HEK293 (cell line): ENCODE measurements at regions not wholly inside any gene's neighbourhood (a gene's known extent, or its start where the extent isn't known, plus 50 kb on each side); places are given as distances from the start of the nearest gene placed in this dataset.

Experiments used
- CTCF ChIA-PET: fragments of 350-600 bp; formaldehyde crosslinking; extraction: SDS; loops from one replicate; lab custom pipeline; 2021; ENCODE audit warnings: antibody characterized with exemption; lab: Yijun Ruan, JAX
- POLR2A ChIA-PET: fragments of 300-600 bp; formaldehyde crosslinking; extraction: SDS; loops from one replicate; lab custom pipeline; 2020; ENCODE audit warnings: antibody characterized with exemption, inconsistent platforms; lab: Yijun Ruan, JAX
- H3K27ac ChIP-seq: fragments of 200-500 bp; sonication (Bioruptor generic); 2 replicates; pipeline ENCODE4 v1.5.1; 2014; ENCODE audit warnings: low read depth, low read length, control low read depth, inconsistent platforms; ENCODE audit errors: extremely low read depth
- H3K36me3 ChIP-seq, 2 experiments: fragments of 200-500 bp in 1 of 2; sonication (Bioruptor generic) in 1 of 2; 1 replicate in 1 of 2; 2 replicates in 1 of 2; pipeline ENCODE4 v1.5.1; 2014 to 2017; ENCODE audit warnings: inconsistent platforms in 2 of 2, low read length in 2 of 2; ENCODE audit not compliant: control insufficient read depth in 2 of 2, insufficient read depth in 1 of 2
- H3K4me1 ChIP-seq: fragments of 200-500 bp; sonication (Bioruptor generic); 2 replicates; pipeline ENCODE4 v1.5.1; 2014; ENCODE audit warnings: mild to moderate bottlenecking, low read length, inconsistent platforms; ENCODE audit not compliant: control insufficient read depth, insufficient read depth
- H3K4me3 ChIP-seq: 2 replicates; pipeline ENCODE4 v1.5.1; 2011; ENCODE audit warnings: low read depth, mild to moderate bottlenecking, control low read depth, low read length, moderate library complexity
- H3K9me3 ChIP-seq: fragments of 200-500 bp; sonication (Bioruptor generic); 2 replicates; pipeline ENCODE4 v1.5.1; 2014; ENCODE audit warnings: low read depth, low read length, inconsistent platforms; ENCODE audit not compliant: control insufficient read depth, insufficient read depth
- BCL11B ChIP-seq: fragments of 450-650 bp; formaldehyde crosslinking; IDR thresholded peaks from 2 replicates; pipeline ENCODE4 v1.5.1; 2016; ENCODE audit warnings: low read depth, missing biosample characterization, missing genetic modification characterization
- GLI4 ChIP-seq: fragments of 450-650 bp; formaldehyde crosslinking; IDR thresholded peaks from 2 replicates; pipeline ENCODE4 v1.5.1; 2016; ENCODE audit warnings: missing biosample characterization, missing genetic modification characterization
- HOXA7 ChIP-seq: sonication (generic); formaldehyde crosslinking; IDR thresholded peaks from 2 replicates; pipeline ENCODE4 v1.8.1; 2022; ENCODE audit warnings: missing genetic modification reagents, borderline replicate concordance
- HOXD13 ChIP-seq: sonication (generic); formaldehyde crosslinking; IDR thresholded peaks from 2 replicates; pipeline ENCODE4 v1.8.0; 2022; ENCODE audit warnings: missing genetic modification reagents, borderline replicate concordance
- MEIS1 ChIP-seq: sonication (generic); formaldehyde crosslinking; IDR thresholded peaks from 2 replicates; pipeline ENCODE4 v1.8.1; 2022; ENCODE audit warnings: missing genetic modification reagents, mild to moderate bottlenecking, borderline replicate concordance
- SALL2 ChIP-seq: fragments of 450-650 bp; formaldehyde crosslinking; IDR thresholded peaks from 2 replicates; pipeline ENCODE4 v1.5.0; 2017; ENCODE audit warnings: missing biosample characterization, mild to moderate bottlenecking, missing genetic modification characterization, borderline replicate concordance
- SP3 ChIP-seq: fragments of 450-650 bp; formaldehyde crosslinking; IDR thresholded peaks from 2 replicates; pipeline ENCODE4 v1.5.1; 2016; ENCODE audit warnings: missing biosample characterization, missing genetic modification characterization
- ZBTB1 ChIP-seq: fragments of 450-650 bp; formaldehyde crosslinking; IDR thresholded peaks from 2 replicates; pipeline ENCODE4 v1.5.1; 2016; ENCODE audit warnings: missing biosample characterization, missing genetic modification characterization
- ZNF114 ChIP-seq: fragments of 450-650 bp; formaldehyde crosslinking; IDR thresholded peaks from 2 replicates; pipeline ENCODE4 v1.5.0; 2017; ENCODE audit warnings: missing biosample characterization, missing genetic modification characterization
- ZNF121 ChIP-seq: fragments of 450-650 bp; formaldehyde crosslinking; IDR thresholded peaks from 2 replicates; pipeline ENCODE4 v1.5.1; 2016; ENCODE audit warnings: missing biosample characterization, missing genetic modification characterization
- ZNF184 ChIP-seq: fragments of 450-650 bp; IDR thresholded peaks from 2 replicates; pipeline ENCODE4 v1.5.1; 2018; ENCODE audit warnings: missing biosample characterization, mild to moderate bottlenecking, missing genetic modification characterization
- ZNF2 ChIP-seq: fragments of 450-650 bp; formaldehyde crosslinking; IDR thresholded peaks from 2 replicates; pipeline ENCODE4 v1.5.1; 2016; ENCODE audit warnings: missing biosample characterization, missing genetic modification characterization
- ZNF239 ChIP-seq: fragments of 450-650 bp; formaldehyde crosslinking; IDR thresholded peaks from 2 replicates; pipeline ENCODE4 v1.5.1; 2016; ENCODE audit warnings: missing biosample characterization, missing genetic modification characterization
- ZNF274 ChIP-seq, 2 experiments: fragments of 200-500 bp in 1 of 2; fragments of 450-650 bp in 1 of 2; sonication (Bioruptor generic) in 1 of 2; formaldehyde crosslinking in 1 of 2; IDR thresholded peaks; 2 replicates each; pipeline versions ENCODE4 v1.5.1 to v1.6.1; 2014 to 2016; ENCODE audit warnings: borderline replicate concordance in 1 of 2, inconsistent platforms in 1 of 2, low read length in 1 of 2, missing biosample characterization in 1 of 2, missing genetic modification characterization in 1 of 2
- ZNF37A ChIP-seq: fragments of 450-650 bp; IDR thresholded peaks from 2 replicates; pipeline ENCODE4 v1.5.1; 2018; ENCODE audit warnings: missing biosample characterization, missing genetic modification characterization
- ZNF510 ChIP-seq: fragments of 450-650 bp; formaldehyde crosslinking; IDR thresholded peaks from 2 replicates; pipeline ENCODE4 v1.5.1; 2018; ENCODE audit warnings: mild to moderate bottlenecking, missing genetic modification characterization, missing biosample characterization; ENCODE audit not compliant: insufficient replicate concordance
- ZNF514 ChIP-seq: fragments of 450-650 bp; formaldehyde crosslinking; IDR thresholded peaks from 2 replicates; pipeline ENCODE4 v1.5.1; 2016; ENCODE audit warnings: missing biosample characterization, missing genetic modification characterization
- ZNF548 ChIP-seq: fragments of 450-650 bp; formaldehyde crosslinking; IDR thresholded peaks from 2 replicates; pipeline ENCODE4 v1.5.1; 2016; ENCODE audit warnings: missing biosample characterization, missing genetic modification characterization
- ZNF561 ChIP-seq: fragments of 450-650 bp; IDR thresholded peaks from 2 replicates; pipeline ENCODE4 v1.5.1; 2018; ENCODE audit warnings: missing biosample characterization, missing genetic modification characterization, borderline replicate concordance
- ZNF600 ChIP-seq: fragments of 450-650 bp; formaldehyde crosslinking; IDR thresholded peaks from 2 replicates; pipeline ENCODE4 v1.5.1; 2016; ENCODE audit warnings: missing biosample characterization, missing genetic modification characterization
- ZNF623 ChIP-seq: fragments of 450-650 bp; formaldehyde crosslinking; IDR thresholded peaks from 2 replicates; pipeline ENCODE4 v1.5.1; 2016; ENCODE audit warnings: missing biosample characterization, missing genetic modification characterization
- ZNF664 ChIP-seq: fragments of 450-650 bp; formaldehyde crosslinking; IDR thresholded peaks from 2 replicates; pipeline ENCODE4 v1.5.1; 2016; ENCODE audit warnings: missing biosample characterization, missing genetic modification characterization
- ZNF677 ChIP-seq: fragments of 450-650 bp; IDR thresholded peaks from 2 replicates; pipeline ENCODE4 v1.5.0; 2018; ENCODE audit warnings: missing biosample characterization, mild to moderate bottlenecking, missing genetic modification characterization, moderate library complexity
- ZNF785 ChIP-seq: fragments of 450-650 bp; formaldehyde crosslinking; IDR thresholded peaks from 2 replicates; pipeline ENCODE4 v1.5.1; 2016; ENCODE audit warnings: missing biosample characterization, missing genetic modification characterization
- ZNF837 ChIP-seq: fragments of 450-650 bp; formaldehyde crosslinking; IDR thresholded peaks from 2 replicates; pipeline ENCODE4 v1.5.1; 2016; ENCODE audit warnings: missing biosample characterization, missing genetic modification characterization
- ZXDB ChIP-seq: fragments of 450-650 bp; formaldehyde crosslinking; IDR thresholded peaks from 2 replicates; pipeline ENCODE4 v1.5.1; 2016; ENCODE audit warnings: missing biosample characterization, missing genetic modification characterization
- TF ChIP-seq, protein P1 (sequence below): fragments of 450-650 bp; formaldehyde crosslinking; IDR thresholded peaks from 2 replicates; pipeline ENCODE4 v1.5.1; 2016; ENCODE audit warnings: missing biosample characterization, missing genetic modification characterization
- TF ChIP-seq, protein P2 (sequence below): fragments of 450-650 bp; formaldehyde crosslinking; IDR thresholded peaks from 2 replicates; pipeline ENCODE4 v1.5.1; 2016; ENCODE audit warnings: missing biosample characterization, missing genetic modification characterization
- TF ChIP-seq, protein P3 (sequence below): fragments of 450-650 bp; formaldehyde crosslinking; IDR thresholded peaks from 2 replicates; pipeline ENCODE4 v1.5.1; 2016; ENCODE audit warnings: missing biosample characterization, missing genetic modification characterization

DNA sequence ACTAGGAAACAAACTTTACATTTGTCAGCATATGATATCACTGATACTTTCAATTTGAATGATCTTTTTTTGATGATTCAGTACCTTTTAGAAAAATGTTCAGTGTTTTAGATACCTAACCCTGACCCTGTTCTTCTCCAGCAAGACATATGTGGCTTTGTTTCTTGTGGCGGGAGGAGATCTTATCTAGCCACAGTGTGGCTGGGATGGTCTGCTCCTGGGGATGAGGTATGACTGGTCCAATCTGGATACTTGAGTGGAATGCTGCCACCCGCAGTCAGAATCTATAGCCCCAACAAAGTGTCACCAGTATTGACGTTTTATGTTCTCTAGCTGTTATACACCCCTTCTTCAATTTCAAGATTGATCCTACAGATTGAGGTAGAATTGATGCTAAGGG is 439.0 kb upstream of the GOLIM4 start (continued):
- TF ChIP-seq ZNF785 (tag by site-specific recombination) (no peak), ZNF623 (tag by site-specific recombination) (no peak), ZNF664 (tag by site-specific recombination) (no peak), MEIS1 (CRISPR knock-in tag) (no peak), ZNF561 (tag by site-specific recombination) (no peak), ZBTB1 (no peak)

DNA sequence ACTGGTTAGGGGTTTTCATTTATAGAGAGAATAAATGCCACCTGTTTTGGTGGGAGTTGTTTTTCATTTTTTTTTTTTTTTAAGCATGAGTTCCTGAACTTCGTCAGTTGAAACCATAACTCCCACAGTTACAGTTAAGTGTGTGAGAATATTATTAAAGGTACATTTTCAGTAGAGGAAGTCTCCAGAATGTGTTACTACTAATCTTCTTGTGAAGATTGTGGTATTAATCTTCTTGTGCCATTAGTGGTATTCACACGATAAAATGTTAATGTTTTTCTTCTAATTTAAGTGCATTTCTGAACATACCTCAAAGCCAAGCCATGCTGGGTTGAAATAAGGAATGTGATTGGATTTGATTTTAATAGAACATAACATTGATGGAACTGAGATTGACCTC is 437.9 kb upstream of the GOLIM4 start:
- no peak overlapping the region for H3K27ac ChIP-seq
- TF ChIP-seq ZNF239 (tag by site-specific recombination) (no peak), HOXD13 (no peak), BCL11B (tag by site-specific recombination) (no peak), ZNF114 (tag by site-specific recombination) (no peak), HOXA7 (CRISPR knock-in tag) (no peak), ZNF510 (tag by site-specific recombination) (no peak), ZNF121 (tag by site-specific recombination) (no peak), ZNF2 (tag by site-specific recombination) (no peak), ZNF184 (tag by site-specific recombination) (no peak), ZBTB1 (no peak), SP3 (tag by site-specific recombination) (no peak)
- TF ChIP-seq, protein P1, sequence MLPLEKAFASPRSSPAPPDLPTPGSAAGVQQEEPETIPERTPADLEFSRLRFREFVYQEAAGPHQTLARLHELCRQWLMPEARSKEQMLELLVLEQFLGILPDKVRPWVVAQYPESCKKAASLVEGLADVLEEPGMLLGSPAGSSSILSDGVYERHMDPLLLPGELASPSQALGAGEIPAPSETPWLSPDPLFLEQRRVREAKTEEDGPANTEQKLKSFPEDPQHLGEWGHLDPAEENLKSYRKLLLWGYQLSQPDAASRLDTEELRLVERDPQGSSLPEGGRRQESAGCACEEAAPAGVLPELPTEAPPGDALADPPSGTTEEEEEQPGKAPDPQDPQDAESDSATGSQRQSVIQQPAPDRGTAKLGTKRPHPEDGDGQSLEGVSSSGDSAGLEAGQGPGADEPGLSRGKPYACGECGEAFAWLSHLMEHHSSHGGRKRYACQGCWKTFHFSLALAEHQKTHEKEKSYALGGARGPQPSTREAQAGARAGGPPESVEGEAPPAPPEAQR, result no peak
- TF ChIP-seq, all 188 proteins: peak for 0
- POLR2A ChIA-PET, result no interaction called here
- Histone ChIP-seq H3K4me3 (no peak overlapping the region), H3K4me1 (no peaks in the 10 kb centered on the region), H3K36me3 (no peaks in the 10 kb centered on the region), H3K9me3 (no peaks in the 10 kb centered on the region)
- CTCF ChIA-PET, result no interaction called here

DNA sequence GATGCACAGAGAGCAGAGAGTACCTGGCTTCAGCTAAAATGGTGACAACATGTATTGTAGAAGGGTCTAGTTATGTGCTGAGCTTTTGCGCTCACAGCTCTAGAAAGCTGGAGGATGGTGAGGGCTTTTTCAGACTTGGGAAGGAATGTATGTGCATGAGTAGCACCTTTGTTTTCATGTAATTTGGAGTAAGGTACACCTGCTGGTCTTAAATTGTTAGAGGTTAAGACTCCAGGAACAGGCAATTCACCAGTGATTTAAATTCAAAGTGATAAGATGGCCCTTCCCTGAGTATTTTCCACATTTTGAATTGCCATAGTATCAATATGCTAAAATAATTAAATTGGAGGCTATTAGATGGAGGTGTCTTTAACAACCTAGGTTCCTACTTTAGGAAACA is 436.4 kb upstream of the GOLIM4 start:
- H3K4me1 ChIP-seq, result no peaks in the 10 kb centered on the region
- CTCF ChIA-PET, result no interaction called here
- no peaks in the 10 kb centered on the region for H3K9me3 ChIP-seq
- H3K4me3 ChIP-seq, result no peak overlapping the region
- POLR2A ChIA-PET, result no interaction called here
- no peak overlapping the region for H3K27ac ChIP-seq
- H3K36me3 ChIP-seq, result no peaks in the 10 kb centered on the region
- TF ChIP-seq ZNF548 (no peak), ZBTB1 (no peak), GLI4 (tag by site-specific recombination) (no peak), SALL2 (no peak), ZNF837 (no peak), ZNF677 (tag by site-specific recombination) (no peak), ZNF664 (tag by site-specific recombination) (no peak), ZNF274 (IDR thresholded peaks at IDR 0.05; ENCODE audit: low read length) (no peak), ZNF274 (tag by site-specific recombination; IDR thresholded peaks at IDR 0.05; ENCODE audit: borderline replicate concordance) (no peak), ZNF600 (no peak), ZXDB (tag by site-specific recombination) (no peak), ZNF37A (tag by site-specific recombination) (no peak), ZNF514 (tag by site-specific recombination) (no peak)
- TF ChIP-seq, protein P2, sequence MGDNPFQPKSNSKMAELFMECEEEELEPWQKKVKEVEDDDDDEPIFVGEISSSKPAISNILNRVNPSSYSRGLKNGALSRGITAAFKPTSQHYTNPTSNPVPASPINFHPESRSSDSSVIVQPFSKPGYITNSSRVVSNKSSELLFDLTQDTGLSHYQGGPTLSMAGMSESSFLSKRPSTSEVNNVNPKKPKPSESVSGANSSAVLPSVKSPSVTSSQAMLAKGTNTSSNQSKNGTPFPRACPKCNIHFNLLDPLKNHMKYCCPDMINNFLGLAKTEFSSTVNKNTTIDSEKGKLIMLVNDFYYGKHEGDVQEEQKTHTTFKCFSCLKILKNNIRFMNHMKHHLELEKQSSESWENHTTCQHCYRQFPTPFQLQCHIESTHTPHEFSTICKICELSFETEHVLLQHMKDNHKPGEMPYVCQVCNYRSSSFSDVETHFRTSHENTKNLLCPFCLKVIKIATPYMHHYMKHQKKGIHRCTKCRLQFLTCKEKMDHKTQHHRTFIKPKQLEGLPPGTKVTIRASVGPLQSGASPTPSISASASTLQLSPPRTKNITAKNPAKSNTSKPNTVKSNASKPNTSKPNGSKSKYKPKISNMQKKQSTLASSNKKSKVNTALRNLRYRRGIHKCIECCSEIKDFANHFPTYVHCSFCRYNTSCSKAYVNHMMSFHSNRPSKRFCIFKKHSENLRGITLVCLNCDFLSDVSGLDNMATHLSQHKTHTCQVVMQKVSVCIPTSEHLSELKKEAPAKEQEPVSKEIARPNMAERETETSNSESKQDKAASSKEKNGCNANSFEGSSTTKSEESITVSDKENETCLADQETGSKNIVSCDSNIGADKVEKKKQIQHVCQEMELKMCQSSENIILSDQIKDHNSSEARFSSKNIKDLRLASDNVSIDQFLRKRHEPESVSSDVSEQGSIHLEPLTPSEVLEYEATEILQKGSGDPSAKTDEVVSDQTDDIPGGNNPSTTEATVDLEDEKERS (tag by site-specific recombination), result no peak
- TF ChIP-seq, protein P3, sequence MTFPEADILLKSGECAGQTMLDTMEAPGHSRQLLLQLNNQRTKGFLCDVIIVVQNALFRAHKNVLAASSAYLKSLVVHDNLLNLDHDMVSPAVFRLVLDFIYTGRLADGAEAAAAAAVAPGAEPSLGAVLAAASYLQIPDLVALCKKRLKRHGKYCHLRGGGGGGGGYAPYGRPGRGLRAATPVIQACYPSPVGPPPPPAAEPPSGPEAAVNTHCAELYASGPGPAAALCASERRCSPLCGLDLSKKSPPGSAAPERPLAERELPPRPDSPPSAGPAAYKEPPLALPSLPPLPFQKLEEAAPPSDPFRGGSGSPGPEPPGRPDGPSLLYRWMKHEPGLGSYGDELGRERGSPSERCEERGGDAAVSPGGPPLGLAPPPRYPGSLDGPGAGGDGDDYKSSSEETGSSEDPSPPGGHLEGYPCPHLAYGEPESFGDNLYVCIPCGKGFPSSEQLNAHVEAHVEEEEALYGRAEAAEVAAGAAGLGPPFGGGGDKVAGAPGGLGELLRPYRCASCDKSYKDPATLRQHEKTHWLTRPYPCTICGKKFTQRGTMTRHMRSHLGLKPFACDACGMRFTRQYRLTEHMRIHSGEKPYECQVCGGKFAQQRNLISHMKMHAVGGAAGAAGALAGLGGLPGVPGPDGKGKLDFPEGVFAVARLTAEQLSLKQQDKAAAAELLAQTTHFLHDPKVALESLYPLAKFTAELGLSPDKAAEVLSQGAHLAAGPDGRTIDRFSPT (tag by site-specific recombination), result no peak
